ENCODE measurements at regions not wholly inside any gene's neighbourhood (a gene's known extent, or its start where the extent isn't known, plus 50 kb on each side); places are given as distances from the start of the nearest gene placed in this dataset.

- TF ChIP-seq CTCF (optimal IDR thresholded peaks at IDR 0.05 in 1 of 3, IDR thresholded peaks at IDR 0.05 in 1 of 3, conservative IDR thresholded peaks at IDR 0.05 in 1 of 3; ENCODE audit: extremely low read depth in 1 of 3, insufficient read depth in 2 of 3, low read length in 3 of 3) = no peak
- TF ChIP-seq EZH2 (IDR thresholded peaks at IDR 0.05; ENCODE audit: low read length) = no peak
Measured at GRCh38 chr9:135221951-135222631, 134.6 kb downstream of the OLFM1 start.

All from keratinocyte (primary cell).